ENCODE measurements at regions not wholly inside any gene's neighbourhood (a gene's known extent, or its start where the extent isn't known, plus 50 kb on each side); places are given as distances from the start of the nearest gene placed in this dataset.

DNA sequence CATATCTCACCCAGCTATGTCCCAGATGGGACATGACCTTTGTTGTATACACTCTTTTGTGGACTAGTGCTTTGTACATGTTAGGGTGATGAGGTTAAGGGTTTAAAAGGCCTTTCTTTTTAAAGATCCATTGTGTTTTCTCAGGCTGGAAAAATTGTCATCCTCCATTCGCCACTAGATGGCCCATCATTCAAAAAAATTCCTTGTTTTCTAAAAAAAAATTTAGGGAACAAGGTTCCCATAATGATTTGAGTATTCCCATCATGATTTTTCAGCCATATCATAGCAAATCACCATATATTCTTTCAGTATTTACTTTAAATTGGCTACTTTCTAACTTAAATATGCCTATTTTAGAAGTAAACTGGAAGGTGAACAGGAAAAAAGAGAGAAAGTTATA is 91.9 kb upstream of the TMEM164 start:
- TF ChIP-seq, protein P1, sequence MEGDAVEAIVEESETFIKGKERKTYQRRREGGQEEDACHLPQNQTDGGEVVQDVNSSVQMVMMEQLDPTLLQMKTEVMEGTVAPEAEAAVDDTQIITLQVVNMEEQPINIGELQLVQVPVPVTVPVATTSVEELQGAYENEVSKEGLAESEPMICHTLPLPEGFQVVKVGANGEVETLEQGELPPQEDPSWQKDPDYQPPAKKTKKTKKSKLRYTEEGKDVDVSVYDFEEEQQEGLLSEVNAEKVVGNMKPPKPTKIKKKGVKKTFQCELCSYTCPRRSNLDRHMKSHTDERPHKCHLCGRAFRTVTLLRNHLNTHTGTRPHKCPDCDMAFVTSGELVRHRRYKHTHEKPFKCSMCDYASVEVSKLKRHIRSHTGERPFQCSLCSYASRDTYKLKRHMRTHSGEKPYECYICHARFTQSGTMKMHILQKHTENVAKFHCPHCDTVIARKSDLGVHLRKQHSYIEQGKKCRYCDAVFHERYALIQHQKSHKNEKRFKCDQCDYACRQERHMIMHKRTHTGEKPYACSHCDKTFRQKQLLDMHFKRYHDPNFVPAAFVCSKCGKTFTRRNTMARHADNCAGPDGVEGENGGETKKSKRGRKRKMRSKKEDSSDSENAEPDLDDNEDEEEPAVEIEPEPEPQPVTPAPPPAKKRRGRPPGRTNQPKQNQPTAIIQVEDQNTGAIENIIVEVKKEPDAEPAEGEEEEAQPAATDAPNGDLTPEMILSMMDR (conservative IDR thresholded peaks at IDR 0.05 in 1 of 2, IDR thresholded peaks at IDR 0.05 in 1 of 2; ENCODE audit: extremely low read depth in 1 of 2, insufficient read depth in 1 of 2, low read depth in 1 of 2, low read length in 2 of 2), result peak; percentile 45 to 61
- no peak for TF ChIP-seq EZH2 (IDR thresholded peaks at IDR 0.05; ENCODE audit: borderline replicate concordance, low read length)
